Gastrocnemius medialis (tissue), 4 donors: ENCODE measurements at regions not wholly inside any gene's neighbourhood (a gene's known extent, or its start where the extent isn't known, plus 50 kb on each side); places are given as distances from the start of the nearest gene placed in this dataset.

Experiments used
- ATAC-seq, 2 donors: fragments of 150-250 bp; one replicate each; pipeline ENCODE4 v1.9.1; 2016
- DNase-seq, 2 donors: peaks; one replicate each; pipeline ENCODE4 v3.0.0-alpha.2; 2019
- H3K27ac ChIP-seq, 4 donors: fragments of 200-600 bp; sonication (generic); 1 replicate in 1 of 4; 2 replicates in 3 of 4; pipeline ENCODE4 v1.5.1; 2016 to 2018; ENCODE audit warnings: mild to moderate bottlenecking in 2 of 4, moderate library complexity in 1 of 4
- H3K27me3 ChIP-seq, 3 donors: fragments of 200-600 bp; sonication (generic) in 2 of 3; 1 replicate in 1 of 3; 2 replicates in 2 of 3; pipeline versions ENCODE4 v1.5.1 to v1.6.0; 2016 to 2019; ENCODE audit warnings: mild to moderate bottlenecking in 1 of 3, moderate library complexity in 1 of 3
- H3K36me3 ChIP-seq, 2 donors: fragments of 200-600 bp; sonication (generic) in 1 of 2; one replicate each; pipeline ENCODE4 v1.5.1; 2017 to 2018
- H3K4me1 ChIP-seq, 2 donors: fragments of 200-600 bp; sonication (generic) in 1 of 2; one replicate each; pipeline ENCODE4 v1.5.1; 2016 to 2017; ENCODE audit warnings: mild to moderate bottlenecking in 2 of 2
- H3K4me3 ChIP-seq, 4 donors: fragments of 200-600 bp; sonication (generic) in 3 of 4; 1 replicate in 1 of 4; 2 replicates in 3 of 4; pipeline ENCODE4 v1.5.1; 2016 to 2019; ENCODE audit warnings: mild to moderate bottlenecking in 2 of 4
- H3K9me3 ChIP-seq, 3 donors: fragments of 200-600 bp; sonication (generic) in 2 of 3; 1 replicate in 1 of 3; 2 replicates in 2 of 3; pipeline ENCODE4 v1.5.1; 2016 to 2019
- CTCF ChIP-seq, 5 experiments: fragments of 450-650 bp in 3 of 5; fragments of 200-600 bp in 2 of 5; sonication (generic) in 2 of 5; IDR thresholded peaks in 4 of 5; conservative IDR thresholded peaks in 1 of 5; 1 replicate in 4 of 5; 2 replicates in 1 of 5; pipeline ENCODE4 v1.5.1; 2016 to 2019; ENCODE audit warnings: antibody characterized with exemption in 5 of 5, mild to moderate bottlenecking in 3 of 5, moderate library complexity in 3 of 5
- POLR2A ChIP-seq, 2 donors: fragments of 450-650 bp; IDR thresholded peaks; one replicate each; pipeline ENCODE4 v1.6.1; 2017; ENCODE audit warnings: antibody characterized with exemption in 2 of 2, mild to moderate bottlenecking in 2 of 2, moderate library complexity in 2 of 2
- in situ Hi-C, 4 donors: fragments of 200-750 bp; cut with MboI; loops; one replicate each; pipeline versions ENCODE4 v1.15.0 to v1.8.0; 2017; ENCODE audit warnings: low sequenced_read_pairs in 4 of 4
- intact Hi-C: fragments of 100-400 bp; cut with DNase I; formaldehyde crosslinking; loops from one replicate; pipeline ENCODE4 v1.15.1; 2023; ENCODE audit warnings: low total_unique reads

- no peaks in the 10 kb centered on the region for H3K36me3 ChIP-seq
- ATAC-seq (no peak), DNase-seq (no peak)
- in situ Hi-C loops (no loop called here), intact Hi-C loops (no loop called here)
- no peaks in the 10 kb centered on the region for H3K9me3 ChIP-seq
- H3K4me3 ChIP-seq: no peak overlapping the region
- peaks cover 0 to 6% of the 10 kb centered on the region in 2 donors for H3K4me1 ChIP-seq
- TF ChIP-seq POLR2A (IDR thresholded peaks at IDR 0.05) (no peak), CTCF (IDR thresholded peaks at IDR 0.05 in 4 of 5, conservative IDR thresholded peaks at IDR 0.05 in 1 of 5) (no peak)
- H3K27ac ChIP-seq: no peak overlapping the region
- H3K27me3 ChIP-seq: no peaks in the 10 kb centered on the region
Measured at GRCh38 chr6:151671195-151671594, 136.3 kb upstream of the ESR1 start.

GRCh38 chr6:151674578-151674977 lies 132.9 kb upstream of the ESR1 start:
- H3K27me3 ChIP-seq: no peaks in the 10 kb centered on the region
- DNase-seq (no peak), ATAC-seq (no peak)
- H3K4me3 ChIP-seq: no peak overlapping the region
- intact Hi-C loops (no loop called here), in situ Hi-C loops (no loop called here)
- H3K9me3 ChIP-seq: no peaks in the 10 kb centered on the region
- H3K4me1 ChIP-seq: no peaks in the 10 kb centered on the region
- H3K36me3 ChIP-seq: no peaks in the 10 kb centered on the region
- TF ChIP-seq POLR2A (IDR thresholded peaks at IDR 0.05) (no peak), CTCF (IDR thresholded peaks at IDR 0.05 in 4 of 5, conservative IDR thresholded peaks at IDR 0.05 in 1 of 5) (no peak)
- H3K27ac ChIP-seq: no peak overlapping the region

GRCh38 chr6:151675746-151676459 lies 131.6 kb upstream of the ESR1 start:
- intact Hi-C loops (loop anchor here (5.0 kb wide), 1 partner anchor 596 kb away; no protein-coding TSS in a partner anchor), in situ Hi-C loops (loop anchor here in 1 of 4 donors (25.0 kb wide), 1 partner anchor 586 kb away; no protein-coding TSS in a partner anchor)
- H3K27me3 ChIP-seq: no peaks in the 10 kb centered on the region
- ATAC-seq (no peak), DNase-seq (no peak)
- TF ChIP-seq POLR2A (IDR thresholded peaks at IDR 0.05) (no peak), CTCF (IDR thresholded peaks at IDR 0.05 in 4 of 5, conservative IDR thresholded peaks at IDR 0.05 in 1 of 5) (peak; percentile 63 to 80 (median 67))
- no peak overlapping the region for H3K4me3 ChIP-seq
- no peaks in the 10 kb centered on the region for H3K9me3 ChIP-seq
- H3K27ac ChIP-seq: no peak overlapping the region
- H3K4me1 ChIP-seq: no peaks in the 10 kb centered on the region
- H3K36me3 ChIP-seq: no peaks in the 10 kb centered on the region

- in situ Hi-C loops: loop anchor here in 1 of 4 donors (25.0 kb wide), 1 partner anchor 586 kb away; no protein-coding TSS in a partner anchor
- TF ChIP-seq CTCF (IDR thresholded peaks at IDR 0.05 in 4 of 5, conservative IDR thresholded peaks at IDR 0.05 in 1 of 5) (no peak), POLR2A (IDR thresholded peaks at IDR 0.05) (no peak)
- no peak overlapping the region for H3K4me3 ChIP-seq
- no peak overlapping the region for H3K27ac ChIP-seq
- no peak for ATAC-seq
- DNase-seq: no peak
- H3K36me3 ChIP-seq: no peaks in the 10 kb centered on the region
- no peaks in the 10 kb centered on the region for H3K27me3 ChIP-seq
- H3K9me3 ChIP-seq: no peaks in the 10 kb centered on the region
- H3K4me1 ChIP-seq: peaks cover 0 to under 1% of the 10 kb centered on the region in 2 donors
- intact Hi-C loops: loop anchor here (5.0 kb wide), 1 partner anchor 596 kb away; no protein-coding TSS in a partner anchor
Measured at GRCh38 chr6:151676460-151676945, 131.0 kb upstream of the ESR1 start.
